OCI-LY1 (cell line): ENCODE measurements at regions not wholly inside any gene's neighbourhood (a gene's known extent, or its start where the extent isn't known, plus 50 kb on each side); places are given as distances from the start of the nearest gene placed in this dataset.
"Not testable (repeated sequence)": the region's sequence is repeated elsewhere in the genome, so short reads cannot be mapped to it uniquely, and the experiment has no call there.

Source experiments
- CTCF ChIP-seq: fragments of 200-600 bp; sonication (generic), shearing (Covaris generic); IDR thresholded peaks from 2 replicates; pipeline ENCODE4 v1.5.1; 2017; ENCODE audit warnings: mild to moderate bottlenecking, antibody characterized with exemption, low read length, moderate library complexity, mixed read lengths
- EZH2 ChIP-seq: fragments of 200-600 bp; sonication (generic), shearing (Covaris generic); IDR thresholded peaks from 2 replicates; pipeline ENCODE4 v1.8.0; 2017; ENCODE audit warnings: borderline replicate concordance, mixed run types, mild to moderate bottlenecking, antibody characterized with exemption, low read length, moderate library complexity, mixed read lengths

GRCh38 chr11:70560621-70561020, 162.3 kb downstream of the CTTN start:
- not testable (repeated sequence) for TF ChIP-seq CTCF, EZH2
